GM18520 (cell line): ENCODE measurements at regions not wholly inside any gene's neighbourhood (a gene's known extent, or its start where the extent isn't known, plus 50 kb on each side); places are given as distances from the start of the nearest gene placed in this dataset.

Source experiments
- ATAC-seq: cut with Tn5 transposase; IDR thresholded peaks from one replicate; pipeline ENCODE4 v1.9.1; 2021; ENCODE audit not compliant: unreplicated experiment

GRCh38 chr1:38270849-38271633, 224.4 kb upstream of the POU3F1 start:
- ATAC-seq = no peak

GRCh38 chr1:38269923-38270848, 223.6 kb upstream of the POU3F1 start:
- no peak for ATAC-seq

- ATAC-seq = no peak
These were observed 221.6 kb upstream of the POU3F1 start for GRCh38 chr1:38268226-38268625.

GRCh38 chr1:38267037-38268036, 220.7 kb upstream of the POU3F1 start:
- no peak for ATAC-seq

- ATAC-seq = no peak
These were observed 219.6 kb upstream of the POU3F1 start for GRCh38 chr1:38266197-38266520.

GRCh38 chr1:38265293-38266196, 219.0 kb upstream of the POU3F1 start:
- ATAC-seq = no peak

- no peak for ATAC-seq
These were observed 216.8 kb upstream of the POU3F1 start for GRCh38 chr1:38263438-38263837.

GRCh38 chr1:38261574-38261973, 215.0 kb upstream of the POU3F1 start:
- ATAC-seq = no peak

- no peak for ATAC-seq
These were observed 211.6 kb upstream of the POU3F1 start for GRCh38 chr1:38258085-38258627.

GRCh38 chr1:38257374-38257773, 210.8 kb upstream of the POU3F1 start:
- no peak for ATAC-seq

- ATAC-seq = no peak
These were observed 209.5 kb upstream of the POU3F1 start for GRCh38 chr1:38256072-38256471.

- no peak for ATAC-seq
These were observed 206.7 kb upstream of the POU3F1 start for GRCh38 chr1:38253314-38253713.

GRCh38 chr1:38250356-38250755, 203.8 kb upstream of the POU3F1 start:
- ATAC-seq = no peak

GRCh38 chr1:38249001-38249400, 202.4 kb upstream of the POU3F1 start:
- no peak for ATAC-seq

GRCh38 chr1:38246955-38247952, 200.7 kb upstream of the POU3F1 start:
- no peak for ATAC-seq

- no peak for ATAC-seq
These were observed 197.7 kb upstream of the POU3F1 start for GRCh38 chr1:38244218-38244845.

- ATAC-seq = no peak
These were observed 196.5 kb upstream of the POU3F1 start for GRCh38 chr1:38243106-38243505.

GRCh38 chr1:38242506-38242905, 195.9 kb upstream of the POU3F1 start:
- no peak for ATAC-seq
